Neural crest cell (in vitro differentiated cells): ENCODE measurements at regions not wholly inside any gene's neighbourhood (a gene's known extent, or its start where the extent isn't known, plus 50 kb on each side); places are given as distances from the start of the nearest gene placed in this dataset.
A peak's percentile ranks its signal among the peaks of the same experiment; 100 is the strongest.

Experiments
- DNase-seq: peaks from one replicate; pipeline ENCODE4 v3.0.0; 2021; ENCODE audit warnings: low read depth, mixed read lengths, low spot score
- H3K27ac Mint-ChIP-seq: one replicate; pipeline ENCODE4 v1.8.0; 2021; ENCODE audit warnings: mild to moderate bottlenecking, mixed read lengths; ENCODE audit not compliant: unreplicated experiment
- H3K27me3 Mint-ChIP-seq: 2 replicates; pipeline ENCODE4 v1.8.0; 2021; ENCODE audit warnings: low read depth, mild to moderate bottlenecking, mixed read lengths
- H3K36me3 Mint-ChIP-seq: 2 replicates; pipeline ENCODE4 v1.8.0; 2021; ENCODE audit warnings: low read depth, mild to moderate bottlenecking, mixed read lengths
- H3K4me1 Mint-ChIP-seq: 2 replicates; pipeline ENCODE4 v1.8.0; 2021; ENCODE audit warnings: mixed read lengths
- H3K4me3 Mint-ChIP-seq: one replicate; pipeline ENCODE4 v1.8.0; 2021; ENCODE audit warnings: mild to moderate bottlenecking, mixed read lengths
- H3K9me3 Mint-ChIP-seq: 2 replicates; pipeline ENCODE4 v1.8.0; 2021; ENCODE audit warnings: mixed read lengths
- CTCF ChIP-seq: fragments of 200-600 bp; sonication (generic); conservative IDR thresholded peaks from 2 replicates; pipeline ENCODE4 v1.5.0; 2021; ENCODE audit warnings: antibody characterized with exemption, mild to moderate bottlenecking

- Mint-ChIP-seq H3K27ac (peak overlapping the region; percentile 80), H3K4me3 (peak overlapping the region; percentile 12), H3K27me3 (no peaks in the 10 kb centered on the region), H3K4me1 (peaks cover 74% of the 10 kb centered on the region), H3K36me3 (no peaks in the 10 kb centered on the region), H3K9me3 (no peaks in the 10 kb centered on the region)
- DNase-seq = no peak
- no peak for TF ChIP-seq CTCF
These were observed 98.5 kb upstream of the ZMIZ1 start for GRCh38 chr10:78970261-78970660.

GRCh38 chr10:78971094-78971682 lies 97.6 kb upstream of the ZMIZ1 start:
- H3K9me3 Mint-ChIP-seq = no peaks in the 10 kb centered on the region
- no peaks in the 10 kb centered on the region for H3K36me3 Mint-ChIP-seq
- TF ChIP-seq CTCF = peak; percentile 16
- H3K4me3 Mint-ChIP-seq = no peak overlapping the region
- DNase-seq = no peak
- peak overlapping the region; percentile 86 for H3K27ac Mint-ChIP-seq
- H3K4me1 Mint-ChIP-seq = peaks cover 74% of the 10 kb centered on the region
- H3K27me3 Mint-ChIP-seq = no peaks in the 10 kb centered on the region

GRCh38 chr10:78972160-78972946 lies 96.4 kb upstream of the ZMIZ1 start:
- Mint-ChIP-seq H3K4me1 (peaks cover 73% of the 10 kb centered on the region), H3K27me3 (no peaks in the 10 kb centered on the region), H3K36me3 (no peaks in the 10 kb centered on the region), H3K4me3 (peak overlapping the region; percentile 74), H3K9me3 (no peaks in the 10 kb centered on the region), H3K27ac (peak overlapping the region; percentile 96)
- no peak for TF ChIP-seq CTCF
- peak; percentile 50 for DNase-seq

GRCh38 chr10:78972947-78973900 lies 95.5 kb upstream of the ZMIZ1 start:
- Mint-ChIP-seq H3K4me1 (peaks cover 81% of the 10 kb centered on the region), H3K36me3 (no peaks in the 10 kb centered on the region), H3K27me3 (peaks cover 2% of the 10 kb centered on the region), H3K4me3 (peak overlapping the region; percentile 74), H3K9me3 (no peaks in the 10 kb centered on the region), H3K27ac (peak overlapping the region; percentile 96)
- TF ChIP-seq CTCF = peak; percentile 33
- DNase-seq = peak; percentile 68

GRCh38 chr10:78973901-78974616 lies 94.7 kb upstream of the ZMIZ1 start:
- peak; percentile 67 for DNase-seq
- Mint-ChIP-seq H3K4me3 (peak overlapping the region; percentile 88), H3K27ac (peak overlapping the region; percentile 99), H3K9me3 (no peaks in the 10 kb centered on the region), H3K4me1 (peaks cover 80% of the 10 kb centered on the region), H3K36me3 (no peaks in the 10 kb centered on the region), H3K27me3 (peaks cover 2% of the 10 kb centered on the region)
- peak; percentile 13 for TF ChIP-seq CTCF
